ENCODE measurements at regions not wholly inside any gene's neighbourhood (a gene's known extent, or its start where the extent isn't known, plus 50 kb on each side); places are given as distances from the start of the nearest gene placed in this dataset.
"Not testable (repeated sequence)": the region's sequence is repeated elsewhere in the genome, so short reads cannot be mapped to it uniquely, and the experiment has no call there.

- DNase-seq = no peak
Observed at GRCh38 chr1:148354913-148355308, 128.2 kb downstream of the PPIAL4G start.

- no peak for DNase-seq
Observed at GRCh38 chr1:148354284-148354912, 128.7 kb downstream of the PPIAL4G start.

GRCh38 chr1:148353461-148354283 is 129.4 kb downstream of the PPIAL4G start:
- no peak for DNase-seq

GRCh38 chr1:148352470-148353053 is 130.5 kb downstream of the PPIAL4G start:
- DNase-seq = no peak

GRCh38 chr1:148347781-148348180 is 135.3 kb downstream of the PPIAL4G start:
- no peak for DNase-seq

GRCh38 chr1:148345659-148346151 is 137.4 kb downstream of the PPIAL4G start:
- peak; percentile 31 to 33 for DNase-seq

GRCh38 chr1:148344651-148345050 is 138.5 kb downstream of the PPIAL4G start:
- not testable (repeated sequence) for DNase-seq

GRCh38 chr1:148341729-148342128 is 141.4 kb downstream of the PPIAL4G start:
- DNase-seq = not testable (repeated sequence)

GRCh38 chr1:148336121-148336918 is 146.8 kb downstream of the PPIAL4G start:
- DNase-seq = not testable (repeated sequence)

GRCh38 chr1:148334339-148335130 is 148.6 kb downstream of the PPIAL4G start:
- DNase-seq = peak; percentile 65 to 70

- DNase-seq = no peak
Observed at GRCh38 chr1:148333875-148334338, 149.2 kb downstream of the PPIAL4G start.

GRCh38 chr1:148328884-148329283 is 154.2 kb downstream of the PPIAL4G start:
- no peak for DNase-seq

- DNase-seq = not testable (repeated sequence)
Observed at GRCh38 chr1:148325031-148325430, 158.1 kb downstream of the PPIAL4G start.

GRCh38 chr1:148324465-148324864 is 158.6 kb downstream of the PPIAL4G start:
- not testable (repeated sequence) for DNase-seq

GRCh38 chr1:148320079-148320478 is 163.0 kb downstream of the PPIAL4G start:
- not testable (repeated sequence) for DNase-seq

- DNase-seq = no peak
Observed at GRCh38 chr1:148318904-148319242, 164.2 kb downstream of the PPIAL4G start.

GRCh38 chr1:148318123-148318903 is 164.8 kb downstream of the PPIAL4G start:
- peak; percentile 28 to 49 for DNase-seq

- DNase-seq = no peak
Observed at GRCh38 chr1:148317288-148317985, 165.4 kb upstream of the NBPF11 start.

GRCh38 chr1:148315071-148315811 is 163.2 kb upstream of the NBPF11 start:
- DNase-seq = no peak

GRCh38 chr1:148310807-148311206 is 158.7 kb upstream of the NBPF11 start:
- DNase-seq = no peak

Measured in activated CD4-positive, alpha-beta T cell treated with anti-CD3 and anti-CD28 coated beads for 4 hours (primary cell).